ENCODE measurements at regions not wholly inside any gene's neighbourhood (a gene's known extent, or its start where the extent isn't known, plus 50 kb on each side); places are given as distances from the start of the nearest gene placed in this dataset.

DNA sequence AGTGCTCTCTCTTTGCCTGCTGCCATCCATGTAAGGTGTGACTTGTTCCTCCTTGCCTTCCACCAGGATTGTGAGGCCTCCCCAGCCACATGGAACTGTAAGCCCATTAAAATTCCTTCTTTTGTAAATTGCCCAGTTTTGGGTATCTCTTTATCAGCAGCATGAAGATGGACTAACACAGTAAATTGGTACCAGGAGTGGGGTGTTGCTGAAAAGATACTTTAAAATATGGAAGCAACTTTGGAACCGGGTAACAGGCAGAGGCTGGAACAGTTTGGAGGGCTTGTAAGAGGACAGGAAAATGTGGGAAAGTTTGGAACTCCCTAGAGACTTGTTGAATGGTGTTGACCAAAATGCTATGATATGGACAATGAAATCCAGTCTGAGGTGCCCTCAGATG lies 63.8 kb upstream of the PPP1R9A start:
- TF ChIP-seq CHD1 (IDR thresholded peaks at IDR 0.05; ENCODE audit: low read depth, low read length) (no peak), JUND (IDR thresholded peaks at IDR 0.05; ENCODE audit: low read length) (no peak), TAF1 (IDR thresholded peaks at IDR 0.05; ENCODE audit: low read depth, low read length) (no peak), SP2 (IDR thresholded peaks at IDR 0.05; ENCODE audit: low read length) (no peak), POU5F1 (IDR thresholded peaks at IDR 0.05; ENCODE audit: low read depth, low read length) (no peak), SUZ12 (IDR thresholded peaks at IDR 0.05; ENCODE audit: low read length) (no peak), PHF8 (conservative IDR thresholded peaks at IDR 0.05; ENCODE audit: low read depth, low read length) (no peak), TBP (IDR thresholded peaks at IDR 0.05; ENCODE audit: low read depth, low read length) (no peak)
- TF ChIP-seq, protein P1, sequence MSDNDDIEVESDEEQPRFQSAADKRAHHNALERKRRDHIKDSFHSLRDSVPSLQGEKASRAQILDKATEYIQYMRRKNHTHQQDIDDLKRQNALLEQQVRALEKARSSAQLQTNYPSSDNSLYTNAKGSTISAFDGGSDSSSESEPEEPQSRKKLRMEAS (IDR thresholded peaks at IDR 0.05): no peak
- TF ChIP-seq, protein P2, sequence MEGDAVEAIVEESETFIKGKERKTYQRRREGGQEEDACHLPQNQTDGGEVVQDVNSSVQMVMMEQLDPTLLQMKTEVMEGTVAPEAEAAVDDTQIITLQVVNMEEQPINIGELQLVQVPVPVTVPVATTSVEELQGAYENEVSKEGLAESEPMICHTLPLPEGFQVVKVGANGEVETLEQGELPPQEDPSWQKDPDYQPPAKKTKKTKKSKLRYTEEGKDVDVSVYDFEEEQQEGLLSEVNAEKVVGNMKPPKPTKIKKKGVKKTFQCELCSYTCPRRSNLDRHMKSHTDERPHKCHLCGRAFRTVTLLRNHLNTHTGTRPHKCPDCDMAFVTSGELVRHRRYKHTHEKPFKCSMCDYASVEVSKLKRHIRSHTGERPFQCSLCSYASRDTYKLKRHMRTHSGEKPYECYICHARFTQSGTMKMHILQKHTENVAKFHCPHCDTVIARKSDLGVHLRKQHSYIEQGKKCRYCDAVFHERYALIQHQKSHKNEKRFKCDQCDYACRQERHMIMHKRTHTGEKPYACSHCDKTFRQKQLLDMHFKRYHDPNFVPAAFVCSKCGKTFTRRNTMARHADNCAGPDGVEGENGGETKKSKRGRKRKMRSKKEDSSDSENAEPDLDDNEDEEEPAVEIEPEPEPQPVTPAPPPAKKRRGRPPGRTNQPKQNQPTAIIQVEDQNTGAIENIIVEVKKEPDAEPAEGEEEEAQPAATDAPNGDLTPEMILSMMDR (IDR thresholded peaks at IDR 0.05; ENCODE audit: control extremely low read depth in 1 of 3, insufficient read depth in 1 of 3, low read depth in 1 of 3, low read length in 3 of 3): no peak

Measured in H1 (cell line).